SK-N-MC (cell line): ENCODE measurements at regions not wholly inside any gene's neighbourhood (a gene's known extent, or its start where the extent isn't known, plus 50 kb on each side); places are given as distances from the start of the nearest gene placed in this dataset.

Experiments
- DNase-seq: peaks from one replicate; pipeline ENCODE4 v3.0.0-alpha.2; 2011; ENCODE audit warnings: low read depth, low spot score
- H3K27ac ChIP-seq: fragments of 200-600 bp; sonication (generic); 2 replicates; pipeline ENCODE4 v1.5.1; 2016; ENCODE audit warnings: mixed run types
- H3K36me3 ChIP-seq: fragments of 200-600 bp; sonication (generic); 2 replicates; pipeline ENCODE4 v1.6.1; 2017; ENCODE audit warnings: antibody characterized with exemption, low read length, mixed read lengths; ENCODE audit not compliant: insufficient read depth
- H3K4me3 ChIP-seq: fragments of 200-600 bp; sonication (generic); 2 replicates; pipeline ENCODE4 v1.5.1; 2016
- H3K9ac ChIP-seq: fragments of 200-600 bp; sonication (generic); 2 replicates; pipeline ENCODE4 v1.8.0; 2017; ENCODE audit warnings: mixed run types, mixed read lengths; ENCODE audit not compliant: insufficient read length
- H3K9me3 ChIP-seq: fragments of 200-600 bp; sonication (generic); 2 replicates; pipeline ENCODE4 v1.6.1; 2017; ENCODE audit warnings: low read depth, mild to moderate bottlenecking, antibody characterized with exemption, low read length, moderate library complexity, mixed read lengths
- EZH2 ChIP-seq: fragments of 200-600 bp; sonication (generic); IDR thresholded peaks from one replicate; pipeline ENCODE4 v1.6.1; 2017; ENCODE audit warnings: antibody characterized with exemption
- FOXP2 ChIP-seq: optimal IDR thresholded peaks from 2 replicates; pipeline ENCODE3; 2011; ENCODE audit warnings: mild to moderate bottlenecking, moderate library complexity; ENCODE audit not compliant: insufficient read depth; ENCODE audit errors: extremely low read length, control extremely low read depth
- POLR2AphosphoS5 ChIP-seq: IDR thresholded peaks from 2 replicates; pipeline ENCODE4 v1.6.1; 2012; ENCODE audit warnings: mild to moderate bottlenecking, low read depth, low read length, borderline replicate concordance

GRCh38 chr16:61415126-61415525 is 621.1 kb downstream of the CDH8 start:
- TF ChIP-seq FOXP2: no peak
- TF ChIP-seq EZH2: no peak
- no peak for TF ChIP-seq POLR2AphosphoS5
- H3K27ac ChIP-seq: peak overlapping the region; percentile 82
- no peaks in the 10 kb centered on the region for H3K9me3 ChIP-seq
- no peaks in the 10 kb centered on the region for H3K36me3 ChIP-seq
- H3K4me3 ChIP-seq: peak overlapping the region; percentile 52
- no peak for DNase-seq
- H3K9ac ChIP-seq: no peak overlapping the region

GRCh38 chr16:61413021-61413420 is 623.2 kb downstream of the CDH8 start:
- Histone ChIP-seq H3K9ac (no peak overlapping the region), H3K4me3 (no peak overlapping the region), H3K36me3 (no peaks in the 10 kb centered on the region), H3K9me3 (no peaks in the 10 kb centered on the region), H3K27ac (no peak overlapping the region)
- no peak for DNase-seq
- TF ChIP-seq POLR2AphosphoS5 (no peak), EZH2 (no peak), FOXP2 (no peak)

GRCh38 chr16:61412562-61412961 is 623.7 kb downstream of the CDH8 start:
- DNase-seq: no peak
- Histone ChIP-seq H3K9me3 (no peaks in the 10 kb centered on the region), H3K4me3 (no peak overlapping the region), H3K27ac (no peak overlapping the region), H3K9ac (no peak overlapping the region), H3K36me3 (no peaks in the 10 kb centered on the region)
- TF ChIP-seq POLR2AphosphoS5: no peak
- no peak for TF ChIP-seq FOXP2
- no peak for TF ChIP-seq EZH2

- H3K9ac ChIP-seq: no peak overlapping the region
- TF ChIP-seq FOXP2 (no peak), POLR2AphosphoS5 (no peak), EZH2 (no peak)
- H3K4me3 ChIP-seq: no peak overlapping the region
- no peaks in the 10 kb centered on the region for H3K9me3 ChIP-seq
- H3K36me3 ChIP-seq: no peaks in the 10 kb centered on the region
- H3K27ac ChIP-seq: no peak overlapping the region
- DNase-seq: no peak
Observed at GRCh38 chr16:61409604-61410003, 626.6 kb downstream of the CDH8 start.

- H3K9me3 ChIP-seq: no peaks in the 10 kb centered on the region
- no peaks in the 10 kb centered on the region for H3K36me3 ChIP-seq
- no peak overlapping the region for H3K27ac ChIP-seq
- no peak for DNase-seq
- no peak for TF ChIP-seq EZH2
- TF ChIP-seq FOXP2: no peak
- no peak for TF ChIP-seq POLR2AphosphoS5
- no peak overlapping the region for H3K9ac ChIP-seq
- H3K4me3 ChIP-seq: no peak overlapping the region
Observed at GRCh38 chr16:61403386-61403785, 632.9 kb downstream of the CDH8 start.

- Histone ChIP-seq H3K36me3 (no peaks in the 10 kb centered on the region), H3K4me3 (no peak overlapping the region), H3K27ac (no peak overlapping the region), H3K9me3 (no peaks in the 10 kb centered on the region), H3K9ac (no peak overlapping the region)
- no peak for DNase-seq
- TF ChIP-seq FOXP2 (no peak), EZH2 (no peak), POLR2AphosphoS5 (no peak)
Observed at GRCh38 chr16:61391896-61392295, 644.3 kb downstream of the CDH8 start.

GRCh38 chr16:61390965-61391637 is 645.1 kb downstream of the CDH8 start:
- no peak for DNase-seq
- no peak overlapping the region for H3K27ac ChIP-seq
- no peak for TF ChIP-seq EZH2
- no peak for TF ChIP-seq FOXP2
- no peak for TF ChIP-seq POLR2AphosphoS5
- H3K36me3 ChIP-seq: no peaks in the 10 kb centered on the region
- no peak overlapping the region for H3K4me3 ChIP-seq
- H3K9ac ChIP-seq: no peak overlapping the region
- H3K9me3 ChIP-seq: no peaks in the 10 kb centered on the region

GRCh38 chr16:61385392-61386071 is 650.7 kb downstream of the CDH8 start:
- TF ChIP-seq EZH2 (no peak), FOXP2 (no peak), POLR2AphosphoS5 (no peak)
- H3K36me3 ChIP-seq: no peaks in the 10 kb centered on the region
- no peak overlapping the region for H3K27ac ChIP-seq
- no peak overlapping the region for H3K4me3 ChIP-seq
- H3K9me3 ChIP-seq: no peaks in the 10 kb centered on the region
- H3K9ac ChIP-seq: no peak overlapping the region
- DNase-seq: no peak

- Histone ChIP-seq H3K27ac (no peak overlapping the region), H3K9me3 (no peaks in the 10 kb centered on the region), H3K36me3 (no peaks in the 10 kb centered on the region), H3K4me3 (no peak overlapping the region), H3K9ac (no peak overlapping the region)
- TF ChIP-seq POLR2AphosphoS5 (no peak), EZH2 (no peak), FOXP2 (no peak)
- no peak for DNase-seq
Observed at GRCh38 chr16:61382435-61382834, 653.8 kb downstream of the CDH8 start.

- Histone ChIP-seq H3K9me3 (no peaks in the 10 kb centered on the region), H3K36me3 (no peaks in the 10 kb centered on the region), H3K27ac (no peak overlapping the region), H3K4me3 (no peak overlapping the region), H3K9ac (no peak overlapping the region)
- DNase-seq: no peak
- no peak for TF ChIP-seq POLR2AphosphoS5
- no peak for TF ChIP-seq EZH2
- no peak for TF ChIP-seq FOXP2
Observed at GRCh38 chr16:61379311-61379710, 656.9 kb downstream of the CDH8 start.
